GM19025 (cell line): ENCODE measurements at regions not wholly inside any gene's neighbourhood (a gene's known extent, or its start where the extent isn't known, plus 50 kb on each side); places are given as distances from the start of the nearest gene placed in this dataset.
"Not testable (repeated sequence)": the region's sequence is repeated elsewhere in the genome, so short reads cannot be mapped to it uniquely, and the experiment has no call there.

Experiments
- ATAC-seq: cut with Tn5 transposase; IDR thresholded peaks from one replicate; pipeline ENCODE4 v1.9.1; 2021; ENCODE audit warnings: mild to moderate bottlenecking, low read depth, moderate library complexity; ENCODE audit not compliant: unreplicated experiment

GRCh38 chr2:226540204-226540994, 259.2 kb downstream of the IRS1 start:
- no peak for ATAC-seq

GRCh38 chr2:226536410-226536809, 263.2 kb downstream of the IRS1 start:
- no peak for ATAC-seq

GRCh38 chr2:226532976-226533375, 266.6 kb downstream of the IRS1 start:
- ATAC-seq: not testable (repeated sequence)

GRCh38 chr2:226531061-226531810, 268.4 kb downstream of the IRS1 start:
- ATAC-seq: no peak

- no peak for ATAC-seq
Observed at GRCh38 chr2:226529556-226529955, 270.1 kb downstream of the IRS1 start.

- ATAC-seq: no peak
Observed at GRCh38 chr2:226526716-226527115, 272.9 kb downstream of the IRS1 start.

- ATAC-seq: no peak
Observed at GRCh38 chr2:226524381-226524843, 275.2 kb downstream of the IRS1 start.

GRCh38 chr2:226520723-226521122, 278.9 kb downstream of the IRS1 start:
- ATAC-seq: no peak

- no peak for ATAC-seq
Observed at GRCh38 chr2:226515344-226516055, 284.1 kb downstream of the IRS1 start.

GRCh38 chr2:226514895-226515294, 284.7 kb downstream of the IRS1 start:
- ATAC-seq: no peak

GRCh38 chr2:226511311-226511710, 288.3 kb downstream of the IRS1 start:
- ATAC-seq: no peak

- no peak for ATAC-seq
Observed at GRCh38 chr2:226508683-226509082, 290.9 kb downstream of the IRS1 start.

GRCh38 chr2:226508005-226508404, 291.6 kb downstream of the IRS1 start:
- no peak for ATAC-seq

GRCh38 chr2:226497146-226497909, 302.3 kb downstream of the IRS1 start:
- ATAC-seq: no peak

- no peak for ATAC-seq
Observed at GRCh38 chr2:226496273-226496550, 303.4 kb downstream of the IRS1 start.

GRCh38 chr2:226495466-226496272, 304.0 kb downstream of the IRS1 start:
- ATAC-seq: no peak

GRCh38 chr2:226491112-226491511, 308.5 kb downstream of the IRS1 start:
- no peak for ATAC-seq

GRCh38 chr2:226489775-226490541, 309.7 kb downstream of the IRS1 start:
- ATAC-seq: peak; percentile 75

GRCh38 chr2:226488034-226488433, 311.6 kb downstream of the IRS1 start:
- ATAC-seq: no peak
